ENCODE measurements at regions not wholly inside any gene's neighbourhood (a gene's known extent, or its start where the extent isn't known, plus 50 kb on each side); places are given as distances from the start of the nearest gene placed in this dataset.

DNA sequence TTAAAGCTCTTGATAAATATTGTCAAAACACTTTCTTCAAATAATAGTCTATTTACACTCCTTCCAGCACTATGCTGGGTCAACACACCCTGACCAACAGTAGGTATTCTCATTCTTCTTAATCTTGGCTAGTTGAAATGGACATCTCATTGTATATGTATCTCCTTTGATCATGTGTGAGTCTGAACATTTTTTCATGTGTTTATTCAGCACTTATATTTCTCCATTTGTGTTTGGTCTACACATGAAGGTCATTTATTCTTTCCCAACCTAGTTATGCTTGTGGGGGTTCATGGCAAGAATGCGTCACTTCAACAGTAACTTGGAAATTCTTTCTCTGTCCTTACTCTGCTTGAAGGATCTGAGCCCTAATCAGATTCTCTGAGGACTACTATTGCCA, 133.1 kb upstream of the ARID2 start:
- DNase-seq (ENCODE audit: low spot score) = no peak
- Histone ChIP-seq H3K4me1 (ENCODE audit: insufficient read depth, low read length, poor library complexity, severe bottlenecking) (no peaks in the 10 kb centered on the region), H3K27ac (ENCODE audit: low read depth, low read length, poor library complexity, severe bottlenecking) (no peak overlapping the region), H3K9me3 (ENCODE audit: low read depth, low read length, poor library complexity, severe bottlenecking) (no peaks in the 10 kb centered on the region), H3K27me3 (replicated peaks; ENCODE audit: insufficient read depth, low read depth, low read length, poor library complexity) (no peaks in the 10 kb centered on the region), H3K4me3 (ENCODE audit: low read depth, low read length, poor library complexity, severe bottlenecking) (no peak overlapping the region), H3K36me3 (ENCODE audit: insufficient read depth, low read length, poor library complexity, severe bottlenecking) (no peaks in the 10 kb centered on the region)
- TF ChIP-seq EZH2 (IDR thresholded peaks at IDR 0.05; ENCODE audit: borderline replicate concordance, low read depth, low read length, poor library complexity, severe bottlenecking) = no peak
- no peak for TF ChIP-seq CTCF (conservative IDR thresholded peaks at IDR 0.05; ENCODE audit: low read depth, low read length)
- no TSS peak for BruUV-seq (replicated peaks)
- intact Hi-C loops (cut with micrococcal nuclease; ENCODE audit: unreplicated experiment) = no loop called here
- CTCF ChIA-PET = no interaction called here
- POLR2A ChIA-PET (ENCODE audit: low non-redundant PET) = no interaction called here

- H3K27ac ChIP-seq (ENCODE audit: low read depth, low read length, poor library complexity, severe bottlenecking) = no peak overlapping the region
- H3K9me3 ChIP-seq (ENCODE audit: low read depth, low read length, poor library complexity, severe bottlenecking) = no peaks in the 10 kb centered on the region
- intact Hi-C loops (cut with micrococcal nuclease; ENCODE audit: unreplicated experiment) = no loop called here
- ChIA-PET POLR2A (ENCODE audit: low non-redundant PET) (no interaction called here), CTCF (no interaction called here)
- BruUV-seq (replicated peaks) = no TSS peak
- no peaks in the 10 kb centered on the region for H3K36me3 ChIP-seq (ENCODE audit: insufficient read depth, low read length, poor library complexity, severe bottlenecking)
- TF ChIP-seq CTCF (conservative IDR thresholded peaks at IDR 0.05; ENCODE audit: low read depth, low read length) = no peak
- TF ChIP-seq EZH2 (IDR thresholded peaks at IDR 0.05; ENCODE audit: borderline replicate concordance, low read depth, low read length, poor library complexity, severe bottlenecking) = no peak
- no peaks in the 10 kb centered on the region for H3K27me3 ChIP-seq (replicated peaks; ENCODE audit: insufficient read depth, low read depth, low read length, poor library complexity)
- no peaks in the 10 kb centered on the region for H3K4me1 ChIP-seq (ENCODE audit: insufficient read depth, low read length, poor library complexity, severe bottlenecking)
- H3K4me3 ChIP-seq (ENCODE audit: low read depth, low read length, poor library complexity, severe bottlenecking) = no peak overlapping the region
- no peak for DNase-seq (ENCODE audit: low spot score)
Measured at GRCh38 chr12:45598336-45598735, 131.2 kb upstream of the ARID2 start.

DNA sequence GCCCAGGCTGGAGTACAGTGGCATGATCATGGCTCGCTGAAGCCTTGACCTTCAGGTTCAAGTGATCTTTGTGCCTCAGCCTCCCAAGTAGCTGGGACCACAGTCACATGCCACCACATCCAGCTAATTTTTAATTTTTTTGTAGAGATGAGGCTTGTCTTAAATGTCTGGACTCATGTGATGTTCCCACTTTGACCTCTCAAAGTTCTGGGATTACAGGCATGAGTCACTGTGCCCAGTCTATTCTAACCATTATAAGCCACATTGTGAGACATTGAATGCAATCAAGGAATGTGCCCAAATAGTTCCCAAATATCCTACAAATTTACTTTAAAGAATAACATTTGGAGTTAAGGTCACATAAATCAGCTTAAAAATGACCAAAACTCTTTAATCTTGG, 130.7 kb upstream of the ARID2 start:
- Histone ChIP-seq H3K27me3 (replicated peaks; ENCODE audit: insufficient read depth, low read depth, low read length, poor library complexity) (no peaks in the 10 kb centered on the region), H3K36me3 (ENCODE audit: insufficient read depth, low read length, poor library complexity, severe bottlenecking) (no peaks in the 10 kb centered on the region), H3K4me1 (ENCODE audit: insufficient read depth, low read length, poor library complexity, severe bottlenecking) (no peaks in the 10 kb centered on the region), H3K9me3 (ENCODE audit: low read depth, low read length, poor library complexity, severe bottlenecking) (no peaks in the 10 kb centered on the region), H3K4me3 (ENCODE audit: low read depth, low read length, poor library complexity, severe bottlenecking) (no peak overlapping the region), H3K27ac (ENCODE audit: low read depth, low read length, poor library complexity, severe bottlenecking) (no peak overlapping the region)
- no TSS peak for BruUV-seq (replicated peaks)
- TF ChIP-seq EZH2 (IDR thresholded peaks at IDR 0.05; ENCODE audit: borderline replicate concordance, low read depth, low read length, poor library complexity, severe bottlenecking) (no peak), CTCF (conservative IDR thresholded peaks at IDR 0.05; ENCODE audit: low read depth, low read length) (no peak)
- intact Hi-C loops (cut with micrococcal nuclease; ENCODE audit: unreplicated experiment) = no loop called here
- no peak for DNase-seq (ENCODE audit: low spot score)
- ChIA-PET CTCF (no interaction called here), POLR2A (ENCODE audit: low non-redundant PET) (no interaction called here)

All from A673 (cell line).